B cell (primary cell): ENCODE measurements at regions not wholly inside any gene's neighbourhood (a gene's known extent, or its start where the extent isn't known, plus 50 kb on each side); places are given as distances from the start of the nearest gene placed in this dataset.

Source experiments
- ATAC-seq: fragments of 200-7000 bp; cut with Tn5 transposase; one replicate; pipeline ENCODE4 v1.10.0; 2021; ENCODE audit warnings: low read depth, mild to moderate bottlenecking, moderate number of reproducible peaks, moderate library complexity
- CTCF ChIA-PET: fragments of 350-600 bp; sonication (Branson Sonifier 250); formaldehyde crosslinking; loops from one replicate; lab custom pipeline; 2021; ENCODE audit warnings: antibody characterized with exemption, inconsistent platforms; lab: Charles Lee
- POLR2A ChIA-PET: fragments of 350-600 bp; sonication (Branson Sonifier 250); formaldehyde crosslinking; loops from one replicate; lab custom pipeline; 2021; ENCODE audit warnings: antibody characterized with exemption; lab: Charles Lee
- DNase-seq: peaks from one replicate; pipeline ENCODE4 v3.0.0; 2013
- H2AFZ ChIP-seq: 2 replicates; pipeline ENCODE4 v1.6.1; 2012; ENCODE audit warnings: mild to moderate bottlenecking, low read depth, low read length; ENCODE audit not compliant: insufficient read depth, poor library complexity, severe bottlenecking
- H3K27ac ChIP-seq, 2 donors: 1 replicate in 1 of 2; 2 replicates in 1 of 2; pipeline ENCODE4 v1.5.1; 2012 to 2013; ENCODE audit warnings: low read length in 2 of 2, mild to moderate bottlenecking in 2 of 2, moderate library complexity in 1 of 2
- H3K27me3 ChIP-seq, 4 experiments: fragments of 200-600 bp in 1 of 4; sonication (generic) in 1 of 4; replicated peaks in 1 of 4; 1 replicate in 2 of 4; 2 replicates in 2 of 4; pipeline versions ENCODE4 v1.6.1 to v1.7.0; 2013 to 2016; ENCODE audit warnings: low read length in 3 of 4, mild to moderate bottlenecking in 2 of 4, mixed read lengths in 1 of 4, moderate library complexity in 1 of 4; ENCODE audit not compliant: insufficient read depth in 4 of 4, control insufficient read depth in 3 of 4; ENCODE audit errors: control extremely low read depth in 1 of 4
- H3K36me3 ChIP-seq, 2 experiments: replicated peaks in 1 of 2; 1 replicate in 1 of 2; 2 replicates in 1 of 2; pipeline versions ENCODE4 v1.6.1 to v1.7.1; 2013; ENCODE audit warnings: low read length in 1 of 2; ENCODE audit not compliant: insufficient read depth in 2 of 2, control insufficient read depth in 1 of 2; ENCODE audit errors: control extremely low read depth in 1 of 2, extremely low read depth in 1 of 2
- H3K4me1 ChIP-seq, 2 donors: fragments of 200-600 bp in 1 of 2; sonication (generic) in 1 of 2; 1 replicate in 1 of 2; 2 replicates in 1 of 2; pipeline versions ENCODE4 v1.5.1 to v1.6.1; 2013 to 2017; ENCODE audit warnings: low read length in 2 of 2; ENCODE audit not compliant: control insufficient read depth in 2 of 2, insufficient read depth in 2 of 2
- H3K4me2 ChIP-seq: replicated peaks from 2 replicates; pipeline ENCODE3; 2012; ENCODE audit warnings: mild to moderate bottlenecking, low read depth, low read length; ENCODE audit not compliant: poor library complexity, severe bottlenecking
- H3K4me3 ChIP-seq, 5 experiments: fragments of 200-600 bp in 1 of 5; sonication (generic) in 1 of 5; 1 replicate in 3 of 5; 2 replicates in 2 of 5; pipeline versions ENCODE4 v1.5.1 to v1.7.0; 2011 to 2016; ENCODE audit warnings: low read length in 4 of 5, mild to moderate bottlenecking in 4 of 5, low read depth in 2 of 5, control low read depth in 1 of 5, moderate library complexity in 1 of 5; ENCODE audit not compliant: insufficient read depth in 1 of 5; ENCODE audit errors: control extremely low read depth in 1 of 5, extremely low read depth in 1 of 5
- H3K79me2 ChIP-seq: fragments of 200-600 bp; sonication (generic); one replicate; pipeline ENCODE4 v1.6.0; 2016; ENCODE audit warnings: low read length; ENCODE audit not compliant: control insufficient read depth, insufficient read depth
- H3K9ac ChIP-seq: fragments of 200-600 bp; sonication (generic); 2 replicates; pipeline ENCODE4 v1.6.1; 2017; ENCODE audit warnings: mild to moderate bottlenecking, low read length, moderate library complexity
- H3K9me3 ChIP-seq, 3 donors: one replicate each; pipeline versions ENCODE4 v1.6.1 to v1.7.1; 2013; ENCODE audit warnings: low read length in 2 of 3; ENCODE audit not compliant: control insufficient read depth in 2 of 3, insufficient read depth in 1 of 3; ENCODE audit errors: control extremely low read depth in 1 of 3
- H4K20me1 ChIP-seq: 2 replicates; pipeline ENCODE4 v1.6.0; 2012; ENCODE audit warnings: mild to moderate bottlenecking, low read length; ENCODE audit not compliant: insufficient read depth, control insufficient read depth, poor library complexity, severe bottlenecking
- H3K27ac Mint-ChIP-seq: one replicate; pipeline ENCODE4 v1.8.0; 2021; ENCODE audit warnings: mixed read lengths
- H3K27me3 Mint-ChIP-seq: one replicate; pipeline ENCODE4 v1.8.0; 2021; ENCODE audit warnings: mixed read lengths
- H3K4me1 Mint-ChIP-seq: one replicate; pipeline ENCODE4 v1.8.0; 2021; ENCODE audit warnings: mixed read lengths
- H3K4me3 Mint-ChIP-seq: one replicate; pipeline ENCODE4 v1.8.0; 2021; ENCODE audit warnings: mixed read lengths
- H3K9me3 Mint-ChIP-seq: one replicate; pipeline ENCODE4 v1.8.0; 2022; ENCODE audit warnings: mixed read lengths; ENCODE audit not compliant: insufficient read depth
- EZH2 ChIP-seq: IDR thresholded peaks from 2 replicates; pipeline ENCODE4 v1.6.1; 2012; ENCODE audit warnings: borderline replicate concordance, low read depth, mild to moderate bottlenecking, moderate library complexity, low read length; ENCODE audit not compliant: insufficient read depth, poor library complexity, severe bottlenecking
- WGBS: methylation state at CpG from one replicate; pipeline ENCODE4 v1.1.5; 2013; ENCODE audit warnings: missing lambda C conversion rate; ENCODE audit not compliant: insufficient coverage; 5-methylcytosine and 5-hydroxymethylcytosine counted together
- intact Hi-C: fragments of 100-400 bp; cut with micrococcal nuclease; formaldehyde crosslinking; loops from one replicate; pipeline ENCODE4 v1.10.0; 2022
- TF ChIP-seq, protein P1 (sequence below): fragments of 200-600 bp; IDR thresholded peaks from one replicate; pipeline ENCODE4 v1.8.0; 2022; ENCODE audit warnings: antibody characterized with exemption, mild to moderate bottlenecking

DNA sequence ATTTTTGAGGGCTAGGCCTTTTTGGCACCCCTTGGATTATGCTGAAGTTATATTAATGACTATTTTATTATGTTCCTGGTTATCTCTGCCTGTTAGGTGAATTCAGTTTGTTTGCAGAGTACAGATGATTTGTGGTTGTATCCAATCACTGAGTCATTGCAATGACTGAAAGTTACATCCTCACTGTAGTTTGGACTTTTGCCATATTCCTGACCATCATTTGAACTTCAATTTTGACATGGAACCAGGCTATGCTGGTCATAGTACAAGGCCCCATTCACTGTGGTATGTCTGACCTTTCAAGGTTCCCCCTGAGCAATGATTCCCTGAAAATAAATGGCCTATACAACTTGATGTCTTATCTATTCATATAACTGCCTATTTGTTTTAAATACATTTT, 621.0 kb downstream of the CCER1 start:
- H3K4me1 Mint-ChIP-seq = no peaks in the 10 kb centered on the region
- H3K27me3 ChIP-seq = no peaks in the 10 kb centered on the region
- ChIA-PET CTCF (no interaction called here), POLR2A (no interaction called here)
- no peaks in the 10 kb centered on the region for H3K27me3 Mint-ChIP-seq
- no peak overlapping the region for H3K4me3 Mint-ChIP-seq
- H3K27ac Mint-ChIP-seq = no peak overlapping the region
- no peaks in the 10 kb centered on the region for H3K4me1 ChIP-seq
- H2AFZ ChIP-seq = no peak overlapping the region
- H4K20me1 ChIP-seq = no peaks in the 10 kb centered on the region
- H3K79me2 ChIP-seq = no peaks in the 10 kb centered on the region
- intact Hi-C loops = loop anchor here (10.0 kb wide), 1 partner anchor 789 kb away; no protein-coding TSS in a partner anchor
- no peak overlapping the region for H3K27ac ChIP-seq
- no peak for ATAC-seq
- no peak overlapping the region for H3K4me3 ChIP-seq
- peaks cover 0 to 2% (median 0%) of the 10 kb centered on the region in 3 donors for H3K9me3 ChIP-seq
- no peaks in the 10 kb centered on the region for H3K9me3 Mint-ChIP-seq
- TF ChIP-seq, protein P1, sequence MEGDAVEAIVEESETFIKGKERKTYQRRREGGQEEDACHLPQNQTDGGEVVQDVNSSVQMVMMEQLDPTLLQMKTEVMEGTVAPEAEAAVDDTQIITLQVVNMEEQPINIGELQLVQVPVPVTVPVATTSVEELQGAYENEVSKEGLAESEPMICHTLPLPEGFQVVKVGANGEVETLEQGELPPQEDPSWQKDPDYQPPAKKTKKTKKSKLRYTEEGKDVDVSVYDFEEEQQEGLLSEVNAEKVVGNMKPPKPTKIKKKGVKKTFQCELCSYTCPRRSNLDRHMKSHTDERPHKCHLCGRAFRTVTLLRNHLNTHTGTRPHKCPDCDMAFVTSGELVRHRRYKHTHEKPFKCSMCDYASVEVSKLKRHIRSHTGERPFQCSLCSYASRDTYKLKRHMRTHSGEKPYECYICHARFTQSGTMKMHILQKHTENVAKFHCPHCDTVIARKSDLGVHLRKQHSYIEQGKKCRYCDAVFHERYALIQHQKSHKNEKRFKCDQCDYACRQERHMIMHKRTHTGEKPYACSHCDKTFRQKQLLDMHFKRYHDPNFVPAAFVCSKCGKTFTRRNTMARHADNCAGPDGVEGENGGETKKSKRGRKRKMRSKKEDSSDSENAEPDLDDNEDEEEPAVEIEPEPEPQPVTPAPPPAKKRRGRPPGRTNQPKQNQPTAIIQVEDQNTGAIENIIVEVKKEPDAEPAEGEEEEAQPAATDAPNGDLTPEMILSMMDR = no peak
- no peak for TF ChIP-seq EZH2
- H3K4me2 ChIP-seq = no peak overlapping the region
- H3K9ac ChIP-seq = no peak overlapping the region
- no peaks in the 10 kb centered on the region for H3K36me3 ChIP-seq
- no peak for DNase-seq

GRCh38 chr12:90333424-90333823, 621.6 kb downstream of the CCER1 start:
- TF ChIP-seq, protein P1 = no peak
- TF ChIP-seq EZH2 = no peak
- ChIA-PET POLR2A (no interaction called here), CTCF (no interaction called here)
- no peaks in the 10 kb centered on the region for H3K27me3 Mint-ChIP-seq
- Histone ChIP-seq H3K36me3 (no peaks in the 10 kb centered on the region), H4K20me1 (no peaks in the 10 kb centered on the region), H3K27me3 (no peaks in the 10 kb centered on the region), H3K4me3 (no peak overlapping the region), H3K27ac (no peak overlapping the region), H3K79me2 (no peaks in the 10 kb centered on the region), H3K9ac (no peak overlapping the region), H3K9me3 (peaks cover 0 to 1% (median 0%) of the 10 kb centered on the region in 3 donors), H3K4me1 (no peaks in the 10 kb centered on the region), H2AFZ (no peak overlapping the region), H3K4me2 (no peak overlapping the region)
- ATAC-seq (no peak), DNase-seq (no peak)
- H3K4me1 Mint-ChIP-seq = no peaks in the 10 kb centered on the region
- intact Hi-C loops = loop anchor here (10.0 kb wide), 1 partner anchor 789 kb away; no protein-coding TSS in a partner anchor
- H3K9me3 Mint-ChIP-seq = no peaks in the 10 kb centered on the region
- no peak overlapping the region for H3K4me3 Mint-ChIP-seq
- WGBS = 100% methylated on average over 1 of the region's 2 CpGs
- no peak overlapping the region for H3K27ac Mint-ChIP-seq
